HG02588 (cell line): ENCODE measurements at regions not wholly inside any gene's neighbourhood (a gene's known extent, or its start where the extent isn't known, plus 50 kb on each side); places are given as distances from the start of the nearest gene placed in this dataset.
"Not testable (repeated sequence)": the region's sequence is repeated elsewhere in the genome, so short reads cannot be mapped to it uniquely, and the experiment has no call there.

ENCODE experiments used
- ATAC-seq: cut with Tn5 transposase; IDR thresholded peaks from one replicate; pipeline ENCODE4 v1.9.1; 2021; ENCODE audit warnings: mild to moderate bottlenecking, moderate library complexity; ENCODE audit not compliant: unreplicated experiment

- not testable (repeated sequence) for ATAC-seq
Measured at GRCh38 chr9:65566018-65566417, 109.7 kb upstream of the ZNG1E start.

- ATAC-seq, result not testable (repeated sequence)
Measured at GRCh38 chr9:65519018-65519417, 156.7 kb upstream of the ZNG1E start.

- not testable (repeated sequence) for ATAC-seq
Measured at GRCh38 chr9:65514465-65514864, 161.3 kb upstream of the ZNG1E start.

- ATAC-seq, result not testable (repeated sequence)
Measured at GRCh38 chr9:65507897-65508296, 167.8 kb upstream of the ZNG1E start.

- not testable (repeated sequence) for ATAC-seq
Measured at GRCh38 chr9:65504686-65505085, 171.0 kb upstream of the ZNG1E start.

GRCh38 chr9:65503696-65504095, 172.0 kb upstream of the ZNG1E start:
- not testable (repeated sequence) for ATAC-seq

- not testable (repeated sequence) for ATAC-seq
Measured at GRCh38 chr9:65482890-65483289, 192.8 kb upstream of the ZNG1E start.

- not testable (repeated sequence) for ATAC-seq
Measured at GRCh38 chr9:65481291-65481690, 194.4 kb upstream of the ZNG1E start.

- not testable (repeated sequence) for ATAC-seq
Measured at GRCh38 chr9:65474891-65475290, 189.9 kb upstream of the FOXD4L5 start.

GRCh38 chr9:65473059-65473822, 188.2 kb upstream of the FOXD4L5 start:
- ATAC-seq, result not testable (repeated sequence)

- ATAC-seq, result not testable (repeated sequence)
Measured at GRCh38 chr9:65471106-65471505, 186.1 kb upstream of the FOXD4L5 start.

- ATAC-seq, result not testable (repeated sequence)
Measured at GRCh38 chr9:65466911-65467734, 182.1 kb upstream of the FOXD4L5 start.

- ATAC-seq, result not testable (repeated sequence)
Measured at GRCh38 chr9:65465246-65465895, 180.4 kb upstream of the FOXD4L5 start.

GRCh38 chr9:65462476-65462875, 177.5 kb upstream of the FOXD4L5 start:
- not testable (repeated sequence) for ATAC-seq

GRCh38 chr9:65459756-65460320, 174.8 kb upstream of the FOXD4L5 start:
- no peak for ATAC-seq

- ATAC-seq, result no peak
Measured at GRCh38 chr9:65458992-65459391, 174.0 kb upstream of the FOXD4L5 start.

- no peak for ATAC-seq
Measured at GRCh38 chr9:65458465-65458864, 173.5 kb upstream of the FOXD4L5 start.

- not testable (repeated sequence) for ATAC-seq
Measured at GRCh38 chr9:65456991-65457390, 172.0 kb upstream of the FOXD4L5 start.

GRCh38 chr9:65455751-65456647, 171.0 kb upstream of the FOXD4L5 start:
- ATAC-seq, result not testable (repeated sequence)

GRCh38 chr9:65455136-65455535, 170.1 kb upstream of the FOXD4L5 start:
- ATAC-seq, result not testable (repeated sequence)
